Psoas muscle (tissue), 7 donors: ENCODE measurements at regions not wholly inside any gene's neighbourhood (a gene's known extent, or its start where the extent isn't known, plus 50 kb on each side); places are given as distances from the start of the nearest gene placed in this dataset.

Source experiments
- ATAC-seq, 4 donors: fragments of 200-7000 bp; cut with Tn5 transposase; one replicate each; pipeline ENCODE4 v1.9.1; 2020; ENCODE audit warnings: moderate library complexity in 3 of 4, mild to moderate bottlenecking in 2 of 4
- DNase-seq, 2 donors: peaks; one replicate each; pipeline ENCODE4 v3.0.0-alpha.2; 2020
- H3K27ac ChIP-seq: fragments of 200-600 bp; one replicate; pipeline ENCODE4 v1.8.0; 2022
- H3K27me3 ChIP-seq, 3 donors: fragments of 200-600 bp in 1 of 3; one replicate each; pipeline versions ENCODE4 v1.6.1 to v1.8.0; 2013 to 2022; ENCODE audit warnings: low read length in 2 of 3, mild to moderate bottlenecking in 2 of 3, moderate library complexity in 1 of 3; ENCODE audit not compliant: insufficient read depth in 3 of 3
- H3K36me3 ChIP-seq, 2 donors: fragments of 200-600 bp in 1 of 2; one replicate each; pipeline versions ENCODE4 v1.6.1 to v1.8.0; 2013 to 2022; ENCODE audit warnings: low read depth in 1 of 2, mild to moderate bottlenecking in 1 of 2, moderate library complexity in 1 of 2; ENCODE audit not compliant: insufficient read depth in 1 of 2
- H3K4me1 ChIP-seq: fragments of 200-600 bp; one replicate; pipeline ENCODE4 v1.8.0; 2022
- H3K4me3 ChIP-seq: fragments of 200-600 bp; one replicate; pipeline ENCODE4 v1.8.0; 2022; ENCODE audit warnings: mild to moderate bottlenecking
- H3K9me3 ChIP-seq: fragments of 200-600 bp; one replicate; pipeline ENCODE4 v1.8.0; 2022
- WGBS, 3 donors: extraction: QIAGEN DNeasy Blood & Tissue Kit; methylation state at CpG; one replicate each; pipeline versions ENCODE4 v1.1.6 to v1.1.7; 2013; 5-methylcytosine and 5-hydroxymethylcytosine counted together
- intact Hi-C, 2 donors: fragments of 100-400 bp; cut with DNase I; formaldehyde crosslinking; loops; one replicate each; pipeline versions ENCODE4 v1.11.0 to v1.14.2; 2022
- TF ChIP-seq, protein P1 (sequence below): fragments of 200-600 bp; IDR thresholded peaks from one replicate; pipeline ENCODE4 v1.8.0; 2022; ENCODE audit warnings: antibody characterized with exemption
- donor health status: healthy with polysubstance abuse.
- donor health status: DM: no; HTN: no; CAD: no; lungs with moderate emphysema.
- donor health status: Bipolar disorder and iron deficiency.
- donor health status: healthy.
- donor health status: DM: yes; HTN: yes; CAD: no.
- donor health status: DM: no; HTN: no; CAD: no.
- donor health status: DM: yes; HTN: yes; CAD: no.

DNA sequence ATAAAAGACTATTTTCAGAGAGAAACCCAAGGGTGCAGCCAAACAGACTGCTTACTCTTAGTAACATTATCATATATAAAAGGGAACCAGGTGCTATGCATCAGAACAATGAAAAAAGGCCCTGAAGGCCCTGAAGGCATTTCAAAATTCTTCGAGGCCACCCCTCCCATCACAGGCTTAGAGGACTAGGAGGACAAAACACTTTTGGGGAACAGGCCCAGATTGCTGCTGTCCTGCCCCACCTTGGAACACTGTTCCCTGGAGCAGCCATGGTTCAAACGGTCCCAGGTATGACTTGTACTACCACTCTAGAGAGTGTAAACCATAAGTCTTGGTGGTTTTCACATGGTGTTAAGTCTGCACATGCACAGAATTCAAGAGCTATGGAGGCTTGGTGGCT is 2183.1 kb upstream of the CELF4 start:
- TF ChIP-seq, protein P1, sequence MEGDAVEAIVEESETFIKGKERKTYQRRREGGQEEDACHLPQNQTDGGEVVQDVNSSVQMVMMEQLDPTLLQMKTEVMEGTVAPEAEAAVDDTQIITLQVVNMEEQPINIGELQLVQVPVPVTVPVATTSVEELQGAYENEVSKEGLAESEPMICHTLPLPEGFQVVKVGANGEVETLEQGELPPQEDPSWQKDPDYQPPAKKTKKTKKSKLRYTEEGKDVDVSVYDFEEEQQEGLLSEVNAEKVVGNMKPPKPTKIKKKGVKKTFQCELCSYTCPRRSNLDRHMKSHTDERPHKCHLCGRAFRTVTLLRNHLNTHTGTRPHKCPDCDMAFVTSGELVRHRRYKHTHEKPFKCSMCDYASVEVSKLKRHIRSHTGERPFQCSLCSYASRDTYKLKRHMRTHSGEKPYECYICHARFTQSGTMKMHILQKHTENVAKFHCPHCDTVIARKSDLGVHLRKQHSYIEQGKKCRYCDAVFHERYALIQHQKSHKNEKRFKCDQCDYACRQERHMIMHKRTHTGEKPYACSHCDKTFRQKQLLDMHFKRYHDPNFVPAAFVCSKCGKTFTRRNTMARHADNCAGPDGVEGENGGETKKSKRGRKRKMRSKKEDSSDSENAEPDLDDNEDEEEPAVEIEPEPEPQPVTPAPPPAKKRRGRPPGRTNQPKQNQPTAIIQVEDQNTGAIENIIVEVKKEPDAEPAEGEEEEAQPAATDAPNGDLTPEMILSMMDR: no peak
- intact Hi-C loops: no loop called here
- H3K27ac ChIP-seq: no peak overlapping the region
- no peak for DNase-seq
- no peak for ATAC-seq
- 71 to 92% (median 88%) methylated on average over 2 of the region's 2 CpGs for WGBS, 3 donors
- H3K4me1 ChIP-seq: no peaks in the 10 kb centered on the region
- H3K4me3 ChIP-seq: no peak overlapping the region
- no peaks in the 10 kb centered on the region for H3K27me3 ChIP-seq
- no peaks in the 10 kb centered on the region for H3K36me3 ChIP-seq
- H3K9me3 ChIP-seq: no peaks in the 10 kb centered on the region

GRCh38 chr18:39746201-39746600 is 2180.6 kb upstream of the CELF4 start:
- no peaks in the 10 kb centered on the region for H3K9me3 ChIP-seq
- H3K27ac ChIP-seq: no peak overlapping the region
- TF ChIP-seq, protein P1: no peak
- DNase-seq (no peak), ATAC-seq (no peak)
- H3K4me1 ChIP-seq: no peaks in the 10 kb centered on the region
- H3K36me3 ChIP-seq: no peaks in the 10 kb centered on the region
- H3K27me3 ChIP-seq: no peaks in the 10 kb centered on the region
- intact Hi-C loops: no loop called here
- H3K4me3 ChIP-seq: no peak overlapping the region
- WGBS, 3 donors: 64 to 71% (median 65%) methylated on average over 4 of the region's 4 CpGs

GRCh38 chr18:39743463-39743862 is 2177.9 kb upstream of the CELF4 start:
- Histone ChIP-seq H3K9me3 (no peaks in the 10 kb centered on the region), H3K36me3 (no peaks in the 10 kb centered on the region), H3K4me1 (no peaks in the 10 kb centered on the region), H3K4me3 (no peak overlapping the region), H3K27ac (no peak overlapping the region), H3K27me3 (no peaks in the 10 kb centered on the region)
- ATAC-seq (no peak), DNase-seq (no peak)
- intact Hi-C loops: no loop called here
- TF ChIP-seq, protein P1: no peak

- H3K9me3 ChIP-seq: no peaks in the 10 kb centered on the region
- TF ChIP-seq, protein P1: no peak
- DNase-seq: no peak
- 71 to 81% (median 74%) methylated on average over 8 of the region's 8 CpGs for WGBS, 3 donors
- no peaks in the 10 kb centered on the region for H3K36me3 ChIP-seq
- no peaks in the 10 kb centered on the region for H3K4me1 ChIP-seq
- ATAC-seq: no peak
- H3K27ac ChIP-seq: no peak overlapping the region
- H3K27me3 ChIP-seq: no peaks in the 10 kb centered on the region
- intact Hi-C loops: no loop called here
- H3K4me3 ChIP-seq: no peak overlapping the region
These were observed 2176.3 kb upstream of the CELF4 start for GRCh38 chr18:39741755-39742466.

DNA sequence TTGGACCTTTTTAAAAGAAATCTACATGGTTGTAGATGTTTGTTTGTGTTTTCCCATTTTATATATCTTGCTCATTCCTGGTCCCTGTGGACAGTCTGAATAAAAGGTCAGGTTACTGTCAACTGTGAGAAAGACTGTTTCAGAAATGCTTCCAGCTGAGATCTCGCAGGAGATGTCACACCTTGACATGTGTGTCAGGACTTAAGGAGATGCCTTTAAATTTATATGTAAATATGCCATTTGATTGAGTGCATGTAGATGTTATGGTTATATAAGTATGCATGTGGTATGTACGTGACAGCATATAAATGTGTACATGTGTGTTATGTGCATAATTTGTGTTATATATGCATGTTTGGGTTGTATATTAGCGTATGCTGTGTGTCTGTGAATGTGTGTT is 2172.3 kb upstream of the CELF4 start:
- WGBS, 3 donors: 91 to 95% (median 92%) methylated on average over 3 of the region's 3 CpGs
- no peaks in the 10 kb centered on the region for H3K9me3 ChIP-seq
- intact Hi-C loops: no loop called here
- no peaks in the 10 kb centered on the region for H3K36me3 ChIP-seq
- H3K4me3 ChIP-seq: no peak overlapping the region
- TF ChIP-seq, protein P1: no peak
- DNase-seq (no peak), ATAC-seq (no peak)
- no peaks in the 10 kb centered on the region for H3K4me1 ChIP-seq
- H3K27me3 ChIP-seq: no peaks in the 10 kb centered on the region
- H3K27ac ChIP-seq: no peak overlapping the region
